Type B pancreatic cell (in vitro differentiated cells): ENCODE measurements at regions not wholly inside any gene's neighbourhood (a gene's known extent, or its start where the extent isn't known, plus 50 kb on each side); places are given as distances from the start of the nearest gene placed in this dataset.

Experiments used
- DNase-seq: peaks from one replicate; pipeline ENCODE4 v3.0.0; 2021; ENCODE audit warnings: mixed read lengths; ENCODE audit not compliant: unreplicated experiment; ENCODE audit errors: extremely low spot score
- H3K27ac Mint-ChIP-seq: 2 replicates; pipeline ENCODE4 v1.8.0; 2021; ENCODE audit warnings: mild to moderate bottlenecking, mixed read lengths
- H3K27me3 Mint-ChIP-seq: 2 replicates; pipeline ENCODE4 v1.8.0; 2021; ENCODE audit warnings: mixed read lengths
- H3K36me3 Mint-ChIP-seq: 2 replicates; pipeline ENCODE4 v1.8.0; 2021; ENCODE audit warnings: mixed read lengths
- H3K4me1 Mint-ChIP-seq: one replicate; pipeline ENCODE4 v1.8.0; 2021; ENCODE audit warnings: mixed read lengths; ENCODE audit not compliant: unreplicated experiment
- H3K4me3 Mint-ChIP-seq: 2 replicates; pipeline ENCODE4 v1.8.0; 2021; ENCODE audit warnings: mild to moderate bottlenecking, mixed read lengths
- H3K9me3 Mint-ChIP-seq: 2 replicates; pipeline ENCODE4 v1.8.0; 2021; ENCODE audit warnings: mixed read lengths
- TF ChIP-seq, protein P1 (sequence below): fragments of 200-600 bp; sonication (generic); conservative IDR thresholded peaks from 2 replicates; pipeline ENCODE4 v1.5.0; 2021; ENCODE audit warnings: antibody characterized with exemption, mild to moderate bottlenecking

DNA sequence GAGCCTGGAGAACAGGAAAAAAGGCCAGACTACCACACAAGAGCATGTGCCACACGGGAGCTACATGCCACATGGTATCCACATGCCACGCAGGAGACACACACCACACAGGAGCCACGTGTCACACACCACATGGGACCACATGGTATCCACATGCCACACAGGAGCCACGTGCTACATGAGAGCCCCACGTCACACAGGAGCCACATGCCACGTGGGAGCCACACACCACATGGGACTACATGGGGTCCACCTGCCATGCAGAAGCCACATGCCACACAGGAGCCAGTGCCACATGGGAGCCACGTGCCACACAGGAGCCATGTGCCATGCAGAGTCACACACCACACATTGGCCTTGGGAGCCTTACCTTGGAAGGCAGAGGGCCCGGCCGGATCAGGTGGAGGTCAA lies 244.4 kb upstream of the PPP2R2D start:
- Mint-ChIP-seq H3K27ac (no peak overlapping the region), H3K27me3 (peaks cover 17% of the 10 kb centered on the region), H3K36me3 (no peaks in the 10 kb centered on the region), H3K4me1 (peaks cover 20% of the 10 kb centered on the region), H3K4me3 (no peak overlapping the region), H3K9me3 (no peaks in the 10 kb centered on the region)
- DNase-seq: no peak
- TF ChIP-seq, protein P1, sequence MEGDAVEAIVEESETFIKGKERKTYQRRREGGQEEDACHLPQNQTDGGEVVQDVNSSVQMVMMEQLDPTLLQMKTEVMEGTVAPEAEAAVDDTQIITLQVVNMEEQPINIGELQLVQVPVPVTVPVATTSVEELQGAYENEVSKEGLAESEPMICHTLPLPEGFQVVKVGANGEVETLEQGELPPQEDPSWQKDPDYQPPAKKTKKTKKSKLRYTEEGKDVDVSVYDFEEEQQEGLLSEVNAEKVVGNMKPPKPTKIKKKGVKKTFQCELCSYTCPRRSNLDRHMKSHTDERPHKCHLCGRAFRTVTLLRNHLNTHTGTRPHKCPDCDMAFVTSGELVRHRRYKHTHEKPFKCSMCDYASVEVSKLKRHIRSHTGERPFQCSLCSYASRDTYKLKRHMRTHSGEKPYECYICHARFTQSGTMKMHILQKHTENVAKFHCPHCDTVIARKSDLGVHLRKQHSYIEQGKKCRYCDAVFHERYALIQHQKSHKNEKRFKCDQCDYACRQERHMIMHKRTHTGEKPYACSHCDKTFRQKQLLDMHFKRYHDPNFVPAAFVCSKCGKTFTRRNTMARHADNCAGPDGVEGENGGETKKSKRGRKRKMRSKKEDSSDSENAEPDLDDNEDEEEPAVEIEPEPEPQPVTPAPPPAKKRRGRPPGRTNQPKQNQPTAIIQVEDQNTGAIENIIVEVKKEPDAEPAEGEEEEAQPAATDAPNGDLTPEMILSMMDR: no peak

DNA sequence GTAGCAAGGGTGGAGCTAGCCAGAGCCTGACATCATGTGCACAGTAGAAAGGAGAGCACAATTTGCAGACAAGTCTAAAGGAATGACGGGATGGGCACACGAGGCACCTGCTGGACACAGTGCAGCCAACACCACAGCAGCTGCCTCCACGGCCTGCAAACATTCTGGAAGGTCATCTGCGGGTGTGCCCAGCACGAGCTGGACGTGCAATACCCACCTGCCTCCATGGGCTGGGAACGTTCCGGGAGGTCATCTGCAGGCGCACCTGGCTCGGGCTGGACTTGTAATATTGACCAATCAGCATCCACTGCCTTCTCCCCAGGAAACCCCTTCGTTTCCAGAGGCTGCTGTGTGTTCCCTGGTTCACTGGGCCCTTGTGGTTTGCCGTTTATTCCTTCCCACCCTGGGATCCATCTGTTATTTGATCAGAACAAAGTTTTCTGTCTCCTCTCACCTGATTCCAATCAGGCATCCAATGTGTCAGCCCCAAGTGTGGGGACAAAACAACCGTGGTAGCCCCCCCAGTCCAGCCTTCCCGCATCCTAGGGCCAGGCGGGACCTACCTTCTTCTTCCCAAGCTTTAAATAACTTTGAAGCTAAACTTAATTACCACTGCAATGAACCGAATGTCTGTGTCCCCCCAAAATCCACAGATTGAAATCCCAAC lies 243.4 kb upstream of the PPP2R2D start:
- peaks cover 9% of the 10 kb centered on the region for H3K27me3 Mint-ChIP-seq
- no peak overlapping the region for H3K4me3 Mint-ChIP-seq
- H3K9me3 Mint-ChIP-seq: no peaks in the 10 kb centered on the region
- TF ChIP-seq, protein P1: no peak
- H3K27ac Mint-ChIP-seq: no peak overlapping the region
- peaks cover 10% of the 10 kb centered on the region for H3K4me1 Mint-ChIP-seq
- no peaks in the 10 kb centered on the region for H3K36me3 Mint-ChIP-seq
- peak; percentile 63 for DNase-seq

DNA sequence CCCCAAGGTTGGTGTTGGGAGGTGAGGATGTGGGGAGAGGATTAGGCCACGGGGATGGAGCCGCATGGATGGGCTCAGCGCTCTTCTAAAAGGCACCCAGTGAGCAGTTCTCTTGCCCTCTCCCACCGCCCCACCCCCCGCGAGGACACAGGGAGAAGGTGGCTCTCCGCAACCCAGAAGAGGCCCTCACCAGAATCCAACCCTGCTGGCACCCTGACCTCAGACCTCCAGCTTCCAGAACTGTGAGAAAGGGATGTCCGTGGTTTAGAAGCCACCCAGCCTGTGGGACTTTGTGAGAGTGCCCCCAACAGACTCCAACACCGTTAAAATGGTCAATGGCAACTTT lies 242.8 kb upstream of the PPP2R2D start:
- peak; percentile 20 for DNase-seq
- H3K9me3 Mint-ChIP-seq: no peaks in the 10 kb centered on the region
- no peak overlapping the region for H3K4me3 Mint-ChIP-seq
- H3K27ac Mint-ChIP-seq: no peak overlapping the region
- H3K27me3 Mint-ChIP-seq: peaks cover 5% of the 10 kb centered on the region
- TF ChIP-seq, protein P1: no peak
- no peaks in the 10 kb centered on the region for H3K36me3 Mint-ChIP-seq
- peaks cover 7% of the 10 kb centered on the region for H3K4me1 Mint-ChIP-seq

DNA sequence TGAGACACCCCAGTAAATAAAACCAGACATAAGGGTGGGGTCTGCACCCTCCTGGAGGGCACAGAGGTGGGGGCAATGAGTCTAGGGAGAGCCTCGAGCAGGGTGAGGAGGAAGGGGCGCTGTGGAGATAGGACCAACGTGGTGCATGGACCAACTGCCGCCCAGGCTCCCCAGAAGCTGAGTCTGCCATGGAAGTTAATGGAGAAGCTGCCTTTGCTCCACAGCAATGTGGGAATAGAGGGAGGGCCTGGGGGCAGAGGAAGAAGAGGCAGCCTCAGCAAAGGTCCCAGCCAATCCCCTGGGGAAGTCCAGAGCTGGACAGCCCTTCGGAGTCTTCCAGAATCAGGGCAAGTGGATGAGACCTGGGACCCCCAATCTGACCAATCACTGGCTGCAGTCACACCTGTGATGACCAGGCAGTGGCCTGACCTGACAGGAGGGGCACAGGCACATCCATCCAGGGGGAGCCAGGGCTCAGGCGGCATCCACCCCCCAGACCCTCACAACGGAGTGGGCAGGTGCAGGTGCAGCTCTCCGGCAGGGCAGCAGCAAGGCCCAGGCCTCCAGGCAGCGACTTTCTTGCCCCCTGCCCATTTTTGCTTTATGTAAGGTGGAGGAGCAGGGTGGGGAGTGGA lies 242.2 kb upstream of the PPP2R2D start:
- Mint-ChIP-seq H3K4me1 (peaks cover 7% of the 10 kb centered on the region), H3K36me3 (no peaks in the 10 kb centered on the region), H3K4me3 (no peak overlapping the region), H3K27me3 (peaks cover 5% of the 10 kb centered on the region), H3K27ac (no peak overlapping the region), H3K9me3 (no peaks in the 10 kb centered on the region)
- TF ChIP-seq, protein P1: no peak
- peak; percentile 43 for DNase-seq

DNA sequence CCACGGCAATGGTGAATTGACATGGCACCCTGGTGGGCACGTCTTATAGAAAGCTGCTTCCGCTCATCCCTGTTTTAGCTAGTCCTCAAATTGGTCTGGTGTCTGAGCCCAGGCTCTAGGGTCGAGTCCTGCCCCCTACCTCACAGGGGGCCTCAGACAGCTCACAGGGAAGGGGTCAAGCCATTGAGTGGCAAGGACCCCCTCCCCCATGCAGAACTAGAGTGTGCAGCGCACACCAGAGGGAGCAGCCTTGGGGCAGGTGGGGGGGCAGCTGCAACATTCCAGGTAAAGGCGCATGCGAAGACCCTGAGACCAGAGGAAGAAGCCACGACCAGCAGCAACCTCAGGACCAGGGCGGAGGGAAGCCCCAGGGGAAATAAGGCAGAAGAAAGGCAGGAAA lies 240.4 kb upstream of the PPP2R2D start:
- Mint-ChIP-seq H3K27me3 (peaks cover 3% of the 10 kb centered on the region), H3K9me3 (no peaks in the 10 kb centered on the region), H3K4me3 (no peak overlapping the region), H3K4me1 (no peaks in the 10 kb centered on the region), H3K27ac (no peak overlapping the region), H3K36me3 (no peaks in the 10 kb centered on the region)
- no peak for DNase-seq
- TF ChIP-seq, protein P1: no peak
